T-helper 17 cell (primary cell): ENCODE measurements at regions not wholly inside any gene's neighbourhood (a gene's known extent, or its start where the extent isn't known, plus 50 kb on each side); places are given as distances from the start of the nearest gene placed in this dataset.

Experiments used
- ATAC-seq: fragments of 150-1000 bp; cut with Tn5 transposase; 2 replicates; pipeline ENCODE4 v1.10.0; 2021; ENCODE audit warnings: mild to moderate bottlenecking, moderate library complexity
- DNase-seq, 3 donors: peaks; one replicate each; pipeline versions ENCODE4 v3.0.0 to v3.0.0-alpha.2; 2020 to 2021
- H3K9me3 ChIP-seq: one replicate; pipeline ENCODE4 v1.7.0; 2013; ENCODE audit warnings: low read length, mild to moderate bottlenecking; ENCODE audit not compliant: control insufficient read depth, poor library complexity, severe bottlenecking
- H3K27ac Mint-ChIP-seq: one replicate; pipeline ENCODE4 v1.8.0; 2022; ENCODE audit warnings: mild to moderate bottlenecking, moderate library complexity, mixed read lengths
- H3K27me3 Mint-ChIP-seq: one replicate; pipeline ENCODE4 v1.8.0; 2022; ENCODE audit warnings: mixed read lengths
- H3K36me3 Mint-ChIP-seq: one replicate; pipeline ENCODE4 v1.8.0; 2022; ENCODE audit warnings: low read depth, mixed read lengths
- H3K4me1 Mint-ChIP-seq: one replicate; pipeline ENCODE4 v1.8.0; 2022; ENCODE audit warnings: mild to moderate bottlenecking, mixed read lengths
- H3K4me3 Mint-ChIP-seq: one replicate; pipeline ENCODE4 v1.8.0; 2022; ENCODE audit warnings: mild to moderate bottlenecking, moderate library complexity, mixed read lengths

- H3K27me3 Mint-ChIP-seq: no peaks in the 10 kb centered on the region
- H3K27ac Mint-ChIP-seq: no peak overlapping the region
- peaks cover 2% of the 10 kb centered on the region for H3K36me3 Mint-ChIP-seq
- H3K9me3 ChIP-seq: no peaks in the 10 kb centered on the region
- no peak overlapping the region for H3K4me3 Mint-ChIP-seq
- peaks cover 2% of the 10 kb centered on the region for H3K4me1 Mint-ChIP-seq
- ATAC-seq: no peak
- DNase-seq: no peak
Measured at GRCh38 chr3:127033171-127033570, 50.3 kb downstream of the PLXNA1 start.

GRCh38 chr3:127033786-127034185 is 50.9 kb downstream of the PLXNA1 start:
- H3K27me3 Mint-ChIP-seq: peaks cover 4% of the 10 kb centered on the region
- DNase-seq (no peak), ATAC-seq (no peak)
- H3K27ac Mint-ChIP-seq: no peak overlapping the region
- no peak overlapping the region for H3K4me3 Mint-ChIP-seq
- H3K4me1 Mint-ChIP-seq: peaks cover 2% of the 10 kb centered on the region
- no peaks in the 10 kb centered on the region for H3K9me3 ChIP-seq
- H3K36me3 Mint-ChIP-seq: peaks cover 2% of the 10 kb centered on the region

- ATAC-seq: no peak
- H3K4me3 Mint-ChIP-seq: no peak overlapping the region
- peaks cover 2% of the 10 kb centered on the region for H3K36me3 Mint-ChIP-seq
- H3K27ac Mint-ChIP-seq: no peak overlapping the region
- H3K27me3 Mint-ChIP-seq: peaks cover 5% of the 10 kb centered on the region
- H3K4me1 Mint-ChIP-seq: peaks cover 2% of the 10 kb centered on the region
- no peaks in the 10 kb centered on the region for H3K9me3 ChIP-seq
- DNase-seq: no peak
Measured at GRCh38 chr3:127034195-127034989, 51.5 kb downstream of the PLXNA1 start.

- no peaks in the 10 kb centered on the region for H3K9me3 ChIP-seq
- no peak for DNase-seq
- H3K4me1 Mint-ChIP-seq: peaks cover 2% of the 10 kb centered on the region
- H3K27ac Mint-ChIP-seq: no peak overlapping the region
- H3K27me3 Mint-ChIP-seq: peaks cover 6% of the 10 kb centered on the region
- H3K4me3 Mint-ChIP-seq: no peak overlapping the region
- H3K36me3 Mint-ChIP-seq: peaks cover 2% of the 10 kb centered on the region
- no peak for ATAC-seq
Measured at GRCh38 chr3:127034990-127035652, 52.2 kb downstream of the PLXNA1 start.

- DNase-seq (no peak), ATAC-seq (no peak)
- peaks cover 2% of the 10 kb centered on the region for H3K36me3 Mint-ChIP-seq
- H3K4me3 Mint-ChIP-seq: no peak overlapping the region
- peaks cover 12% of the 10 kb centered on the region for H3K27me3 Mint-ChIP-seq
- peaks cover 2% of the 10 kb centered on the region for H3K4me1 Mint-ChIP-seq
- H3K9me3 ChIP-seq: no peaks in the 10 kb centered on the region
- no peak overlapping the region for H3K27ac Mint-ChIP-seq
Measured at GRCh38 chr3:127035677-127036076, 52.8 kb downstream of the PLXNA1 start.

GRCh38 chr3:127036209-127037020 is 53.5 kb downstream of the PLXNA1 start:
- H3K4me1 Mint-ChIP-seq: peaks cover 2% of the 10 kb centered on the region
- no peak overlapping the region for H3K27ac Mint-ChIP-seq
- peaks cover 13% of the 10 kb centered on the region for H3K27me3 Mint-ChIP-seq
- DNase-seq: no peak
- ATAC-seq: no peak
- no peaks in the 10 kb centered on the region for H3K9me3 ChIP-seq
- H3K36me3 Mint-ChIP-seq: peaks cover under 1% of the 10 kb centered on the region
- no peak overlapping the region for H3K4me3 Mint-ChIP-seq

GRCh38 chr3:127037021-127037400 is 54.1 kb downstream of the PLXNA1 start:
- Mint-ChIP-seq H3K27me3 (peaks cover 15% of the 10 kb centered on the region), H3K36me3 (no peaks in the 10 kb centered on the region), H3K4me1 (peaks cover 2% of the 10 kb centered on the region), H3K4me3 (no peak overlapping the region), H3K27ac (no peak overlapping the region)
- no peak for ATAC-seq
- no peaks in the 10 kb centered on the region for H3K9me3 ChIP-seq
- no peak for DNase-seq

- H3K27me3 Mint-ChIP-seq: peaks cover 18% of the 10 kb centered on the region
- H3K4me1 Mint-ChIP-seq: peaks cover 2% of the 10 kb centered on the region
- H3K36me3 Mint-ChIP-seq: no peaks in the 10 kb centered on the region
- ATAC-seq (no peak), DNase-seq (no peak)
- no peak overlapping the region for H3K27ac Mint-ChIP-seq
- no peak overlapping the region for H3K4me3 Mint-ChIP-seq
- no peaks in the 10 kb centered on the region for H3K9me3 ChIP-seq
Measured at GRCh38 chr3:127037418-127037841, 54.5 kb downstream of the PLXNA1 start.

- Mint-ChIP-seq H3K27ac (no peak overlapping the region), H3K27me3 (peaks cover 19% of the 10 kb centered on the region), H3K4me1 (peaks cover 2% of the 10 kb centered on the region), H3K36me3 (no peaks in the 10 kb centered on the region), H3K4me3 (no peak overlapping the region)
- H3K9me3 ChIP-seq: no peaks in the 10 kb centered on the region
- ATAC-seq (no peak), DNase-seq (no peak)
Measured at GRCh38 chr3:127037971-127038446, 55.1 kb downstream of the PLXNA1 start.

GRCh38 chr3:127038466-127038865 is 55.6 kb downstream of the PLXNA1 start:
- no peak for ATAC-seq
- Mint-ChIP-seq H3K27ac (no peak overlapping the region), H3K27me3 (peaks cover 24% of the 10 kb centered on the region), H3K4me1 (peaks cover 4% of the 10 kb centered on the region), H3K36me3 (no peaks in the 10 kb centered on the region), H3K4me3 (no peak overlapping the region)
- no peaks in the 10 kb centered on the region for H3K9me3 ChIP-seq
- no peak for DNase-seq

GRCh38 chr3:127038923-127039581 is 56.1 kb downstream of the PLXNA1 start:
- Mint-ChIP-seq H3K27ac (no peak overlapping the region), H3K4me1 (peaks cover 4% of the 10 kb centered on the region), H3K4me3 (no peak overlapping the region), H3K27me3 (peaks cover 27% of the 10 kb centered on the region), H3K36me3 (no peaks in the 10 kb centered on the region)
- no peaks in the 10 kb centered on the region for H3K9me3 ChIP-seq
- DNase-seq (no peak), ATAC-seq (no peak)

- no peak for ATAC-seq
- peaks cover 27% of the 10 kb centered on the region for H3K27me3 Mint-ChIP-seq
- H3K9me3 ChIP-seq: no peaks in the 10 kb centered on the region
- no peak overlapping the region for H3K4me3 Mint-ChIP-seq
- H3K4me1 Mint-ChIP-seq: peaks cover 4% of the 10 kb centered on the region
- DNase-seq: no peak
- H3K36me3 Mint-ChIP-seq: no peaks in the 10 kb centered on the region
- H3K27ac Mint-ChIP-seq: no peak overlapping the region
Measured at GRCh38 chr3:127039719-127040118, 56.8 kb downstream of the PLXNA1 start.

GRCh38 chr3:127040216-127040615 is 57.3 kb downstream of the PLXNA1 start:
- no peaks in the 10 kb centered on the region for H3K9me3 ChIP-seq
- Mint-ChIP-seq H3K27ac (no peak overlapping the region), H3K36me3 (no peaks in the 10 kb centered on the region), H3K27me3 (peaks cover 27% of the 10 kb centered on the region), H3K4me3 (no peak overlapping the region), H3K4me1 (peaks cover 2% of the 10 kb centered on the region)
- ATAC-seq (no peak), DNase-seq (no peak)
